Natural killer cell (primary cell): ENCODE measurements at regions not wholly inside any gene's neighbourhood (a gene's known extent, or its start where the extent isn't known, plus 50 kb on each side); places are given as distances from the start of the nearest gene placed in this dataset.

ENCODE experiments used
- ATAC-seq, 3 donors: fragments of 150-1000 bp in 2 of 3; fragments of 200-7000 bp in 1 of 3; cut with Tn5 transposase; 1 replicate in 1 of 3; 2 replicates in 2 of 3; pipeline ENCODE4 v1.10.0; 2021; ENCODE audit warnings: mild to moderate bottlenecking in 2 of 3, moderate library complexity in 2 of 3
- DNase-seq, 2 donors: peaks; one replicate each; pipeline versions ENCODE4 v3.0.0 to v3.0.0-alpha.2; 2013 to 2021; ENCODE audit warnings: mixed read lengths in 1 of 2
- H3K27ac ChIP-seq: one replicate; pipeline ENCODE4 v1.5.1; 2013; ENCODE audit warnings: mild to moderate bottlenecking, low read length
- H3K27me3 ChIP-seq: one replicate; pipeline ENCODE4 v1.6.1; 2013; ENCODE audit warnings: low read length; ENCODE audit not compliant: control insufficient read depth, insufficient read depth
- H3K36me3 ChIP-seq: one replicate; pipeline ENCODE4 v1.6.1; 2013; ENCODE audit warnings: low read length; ENCODE audit not compliant: control insufficient read depth, insufficient read depth
- H3K4me1 ChIP-seq: one replicate; pipeline ENCODE4 v1.6.1; 2013; ENCODE audit warnings: low read length; ENCODE audit not compliant: control insufficient read depth, insufficient read depth
- H3K4me3 ChIP-seq: one replicate; pipeline ENCODE4 v1.5.1; 2013; ENCODE audit warnings: low read length
- H3K9me3 ChIP-seq: one replicate; pipeline ENCODE4 v1.6.1; 2013; ENCODE audit warnings: low read length; ENCODE audit not compliant: control insufficient read depth, insufficient read depth
- H3K27ac Mint-ChIP-seq, 2 donors: one replicate each; pipeline ENCODE4 v1.8.0; 2022; ENCODE audit warnings: mild to moderate bottlenecking in 2 of 2, mixed read lengths in 2 of 2, moderate library complexity in 1 of 2
- H3K27me3 Mint-ChIP-seq, 2 donors: one replicate each; pipeline ENCODE4 v1.8.0; 2022; ENCODE audit warnings: low read depth in 2 of 2, mixed read lengths in 2 of 2
- H3K36me3 Mint-ChIP-seq: one replicate; pipeline ENCODE4 v1.8.0; 2022; ENCODE audit warnings: mixed read lengths
- H3K4me1 Mint-ChIP-seq, 2 donors: one replicate each; pipeline ENCODE4 v1.8.0; 2022; ENCODE audit warnings: mixed read lengths in 2 of 2
- H3K4me3 Mint-ChIP-seq: one replicate; pipeline ENCODE4 v1.8.0; 2022; ENCODE audit warnings: mild to moderate bottlenecking, moderate library complexity, mixed read lengths
- H3K9me3 Mint-ChIP-seq, 2 donors: one replicate each; pipeline ENCODE4 v1.8.0; 2022; ENCODE audit warnings: mixed read lengths in 2 of 2
- CTCF ChIP-seq: fragments of 200-600 bp; IDR thresholded peaks from one replicate; pipeline ENCODE4 v1.8.0; 2022; ENCODE audit warnings: antibody characterized with exemption
- WGBS: methylation state at CpG from one replicate; pipeline ENCODE4 v1.1.7; 2013; ENCODE audit warnings: missing lambda C conversion rate; ENCODE audit not compliant: insufficient coverage; 5-methylcytosine and 5-hydroxymethylcytosine counted together
- intact Hi-C: fragments of 100-400 bp; cut with micrococcal nuclease; formaldehyde crosslinking; loops from one replicate; pipeline ENCODE4 v1.14.2; 2022

GRCh38 chr9:89740722-89741121 lies 135.9 kb downstream of the GADD45G start:
- peaks cover 13 to 22% of the 10 kb centered on the region in 2 donors for H3K27me3 Mint-ChIP-seq
- peaks cover 22 to 25% of the 10 kb centered on the region in 2 donors for H3K4me1 Mint-ChIP-seq
- WGBS = 28% methylated on average over 8 of the region's 8 CpGs
- peak overlapping the region; percentile 25 for H3K4me3 Mint-ChIP-seq
- TF ChIP-seq CTCF = no peak
- H3K9me3 Mint-ChIP-seq = no peaks in the 10 kb centered on the region
- peaks cover 62% of the 10 kb centered on the region for H3K4me1 ChIP-seq
- intact Hi-C loops = no loop called here
- ATAC-seq (no peak), DNase-seq (peak in 1 of 2 donors; percentile 57)
- H3K27ac Mint-ChIP-seq = no peak overlapping the region
- H3K27me3 ChIP-seq = no peaks in the 10 kb centered on the region
- no peak overlapping the region for H3K27ac ChIP-seq
- no peak overlapping the region for H3K4me3 ChIP-seq
- no peaks in the 10 kb centered on the region for H3K36me3 ChIP-seq
- H3K9me3 ChIP-seq = no peaks in the 10 kb centered on the region
- no peaks in the 10 kb centered on the region for H3K36me3 Mint-ChIP-seq

GRCh38 chr9:89742660-89743059 lies 137.8 kb downstream of the GADD45G start:
- DNase-seq (peak in 1 of 2 donors; percentile 36), ATAC-seq (peak in 1 of 3 donors; percentile 27)
- Histone ChIP-seq H3K36me3 (no peaks in the 10 kb centered on the region), H3K9me3 (no peaks in the 10 kb centered on the region), H3K27me3 (no peaks in the 10 kb centered on the region), H3K27ac (peak overlapping the region; percentile 63), H3K4me3 (no peak overlapping the region), H3K4me1 (peaks cover 64% of the 10 kb centered on the region)
- H3K9me3 Mint-ChIP-seq = no peaks in the 10 kb centered on the region
- peaks cover 13 to 22% of the 10 kb centered on the region in 2 donors for H3K27me3 Mint-ChIP-seq
- WGBS = 37% methylated on average over 4 of the region's 6 CpGs
- H3K27ac Mint-ChIP-seq = peak overlapping the region; percentile 77 to 84
- intact Hi-C loops = no loop called here
- TF ChIP-seq CTCF = no peak
- no peak overlapping the region for H3K4me3 Mint-ChIP-seq
- peaks cover 22 to 25% of the 10 kb centered on the region in 2 donors for H3K4me1 Mint-ChIP-seq
- H3K36me3 Mint-ChIP-seq = no peaks in the 10 kb centered on the region

- Histone ChIP-seq H3K27me3 (no peaks in the 10 kb centered on the region), H3K9me3 (no peaks in the 10 kb centered on the region), H3K4me1 (peaks cover 64% of the 10 kb centered on the region), H3K36me3 (no peaks in the 10 kb centered on the region), H3K4me3 (no peak overlapping the region), H3K27ac (peak overlapping the region; percentile 63)
- peaks cover 13 to 18% of the 10 kb centered on the region in 2 donors for H3K27me3 Mint-ChIP-seq
- peaks cover 22 to 25% of the 10 kb centered on the region in 2 donors for H3K4me1 Mint-ChIP-seq
- 7% methylated on average over 5 of the region's 5 CpGs for WGBS
- H3K27ac Mint-ChIP-seq = peak overlapping the region; percentile 77 to 84
- peak in 1 of 2 donors; percentile 26 for DNase-seq
- TF ChIP-seq CTCF = no peak
- intact Hi-C loops = no loop called here
- H3K4me3 Mint-ChIP-seq = peak overlapping the region; percentile 68
- no peaks in the 10 kb centered on the region for H3K36me3 Mint-ChIP-seq
- H3K9me3 Mint-ChIP-seq = no peaks in the 10 kb centered on the region
- ATAC-seq = peak; percentile 42 to 62 (median 54)
These were observed 138.4 kb downstream of the GADD45G start for GRCh38 chr9:89743216-89743572.

GRCh38 chr9:89743573-89744254 lies 138.9 kb downstream of the GADD45G start:
- H3K36me3 Mint-ChIP-seq = no peaks in the 10 kb centered on the region
- H3K27me3 Mint-ChIP-seq = peaks cover 10 to 13% of the 10 kb centered on the region in 2 donors
- peak; percentile 69 to 83 (median 81) for ATAC-seq
- H3K9me3 Mint-ChIP-seq = no peaks in the 10 kb centered on the region
- Histone ChIP-seq H3K4me1 (peaks cover 64% of the 10 kb centered on the region), H3K4me3 (no peak overlapping the region), H3K27me3 (no peaks in the 10 kb centered on the region), H3K9me3 (no peaks in the 10 kb centered on the region), H3K27ac (peak overlapping the region; percentile 63), H3K36me3 (no peaks in the 10 kb centered on the region)
- DNase-seq = peak in 1 of 2 donors; percentile 85
- peak overlapping the region; percentile 77 to 84 for H3K27ac Mint-ChIP-seq
- 24% methylated on average over 8 of the region's 8 CpGs for WGBS
- H3K4me1 Mint-ChIP-seq = peaks cover 22 to 25% of the 10 kb centered on the region in 2 donors
- no peak for TF ChIP-seq CTCF
- peak overlapping the region; percentile 68 for H3K4me3 Mint-ChIP-seq
- intact Hi-C loops = no loop called here
